HCT116 (cell line): ENCODE measurements at regions not wholly inside any gene's neighbourhood (a gene's known extent, or its start where the extent isn't known, plus 50 kb on each side); places are given as distances from the start of the nearest gene placed in this dataset.

Experiments used
- ATAC-seq: fragments of 200-7000 bp; cut with Tn5 transposase; 2 replicates; pipeline ENCODE4 v1.9.1; 2020; ENCODE audit warnings: mild to moderate bottlenecking, moderate library complexity
- BruUV-seq: library from RNA; stranded (reverse); fragments of 400-500 nt; replicated peaks from 2 replicates; lab custom pipeline; 2021; lab: Mats Ljungman, UMichigan
- CTCF ChIA-PET: fragments of 300-600 bp; sonication (Branson Sonifier 250); formaldehyde crosslinking; loops from one replicate; lab custom pipeline; 2021; ENCODE audit warnings: antibody characterized with exemption; lab: Charles Lee
- POLR2A ChIA-PET: fragments of 300-600, 350-600 bp; sonication (Branson Sonifier 250); formaldehyde crosslinking; loops from one replicate; lab custom pipeline; 2021; ENCODE audit warnings: antibody characterized with exemption; lab: Charles Lee
- RAD21 ChIA-PET, 2 experiments: fragments of 300-600 bp; sonication (Branson Sonifier 250); formaldehyde crosslinking; loops; one replicate each; lab custom pipeline; 2023; ENCODE audit warnings: low total read pairs in 2 of 2; ENCODE audit not compliant: uncharacterized antibody in 2 of 2, unreplicated experiment in 2 of 2, low non-redundant PET in 1 of 2; lab: Charles Lee
- DNase-seq: peaks from one replicate; pipeline ENCODE4 v3.0.0-alpha.2; 2010; ENCODE audit warnings: low read depth, low spot score
- H2AFZ ChIP-seq: fragments of 200-600 bp; shearing (Covaris generic), sonication (generic); 2 replicates; pipeline ENCODE4 v1.6.1; 2017; ENCODE audit warnings: low read depth, mixed run types, mixed read lengths, antibody characterized with exemption, low read length; ENCODE audit not compliant: poor library complexity, severe bottlenecking
- H3K27ac ChIP-seq: 2 replicates; pipeline ENCODE4 v1.5.1; 2012; ENCODE audit warnings: low read depth, low read length
- H3K27me3 ChIP-seq: fragments of 200-600 bp; sonication (generic); 2 replicates; pipeline ENCODE4 v1.6.1; 2016; ENCODE audit warnings: mixed run types, low read length, mixed read lengths; ENCODE audit not compliant: insufficient read depth
- H3K36me3 ChIP-seq, 2 experiments: fragments of 200-500 bp in 1 of 2; fragments of 200-600 bp in 1 of 2; sonication (Bioruptor generic) in 1 of 2; sonication (generic) in 1 of 2; 2 replicates each; pipeline versions ENCODE4 v1.5.1 to v1.6.1; 2014 to 2016; ENCODE audit warnings: low read length in 2 of 2, inconsistent platforms in 1 of 2, mixed read lengths in 1 of 2, mixed run types in 1 of 2; ENCODE audit not compliant: insufficient read depth in 2 of 2, control insufficient read depth in 1 of 2
- H3K4me1 ChIP-seq, 2 experiments: fragments of 200-600 bp in 1 of 2; sonication (generic) in 1 of 2; 2 replicates each; pipeline versions ENCODE4 v1.5.1 to v1.6.1; 2012 to 2017; ENCODE audit warnings: low read length in 2 of 2, inconsistent platforms in 1 of 2, mild to moderate bottlenecking in 1 of 2, mixed read lengths in 1 of 2, mixed run types in 1 of 2, moderate library complexity in 1 of 2; ENCODE audit not compliant: insufficient read depth in 2 of 2, control insufficient read depth in 1 of 2
- H3K4me2 ChIP-seq: fragments of 200-600 bp; sonication (generic); 2 replicates; pipeline ENCODE4 v1.6.1; 2017; ENCODE audit warnings: mixed run types, low read length, mixed read lengths
- H3K4me3 ChIP-seq, 2 experiments: fragments of 200-600 bp in 1 of 2; sonication (generic) in 1 of 2; replicated peaks in 1 of 2; 2 replicates each; pipeline ENCODE4 v1.5.1; 2011 to 2016; ENCODE audit warnings: low read length in 2 of 2, control low read depth in 1 of 2, low read depth in 1 of 2, mild to moderate bottlenecking in 1 of 2, mixed read lengths in 1 of 2, mixed run types in 1 of 2
- H3K79me2 ChIP-seq: fragments of 200-600 bp; sonication (generic); 2 replicates; pipeline ENCODE4 v1.6.1; 2017; ENCODE audit warnings: mild to moderate bottlenecking, mixed run types, low read length, moderate library complexity, mixed read lengths; ENCODE audit not compliant: insufficient read depth
- H3K9ac ChIP-seq: fragments of 200-600 bp; sonication (generic); 2 replicates; pipeline ENCODE4 v1.6.1; 2016; ENCODE audit warnings: low read length, mixed read lengths
- H3K9me2 ChIP-seq: fragments of 200-600 bp; sonication (generic), shearing (Covaris generic); 2 replicates; pipeline ENCODE4 v1.6.1; 2017; ENCODE audit warnings: mixed run types, mild to moderate bottlenecking, moderate library complexity; ENCODE audit not compliant: insufficient read depth
- H3K9me3 ChIP-seq, 2 experiments: fragments of 200-500 bp in 1 of 2; fragments of 200-600 bp in 1 of 2; sonication (Bioruptor generic) in 1 of 2; sonication (generic) in 1 of 2; 2 replicates each; pipeline ENCODE4 v1.6.1; 2014 to 2017; ENCODE audit warnings: low read length in 2 of 2, mixed read lengths in 2 of 2, inconsistent platforms in 1 of 2, low read depth in 1 of 2, mild to moderate bottlenecking in 1 of 2, mixed run types in 1 of 2, moderate library complexity in 1 of 2; ENCODE audit not compliant: control insufficient read depth in 1 of 2, insufficient read depth in 1 of 2
- H4K20me1 ChIP-seq: fragments of 200-600 bp; sonication (generic), shearing (Covaris generic); 2 replicates; pipeline ENCODE4 v1.6.1; 2017; ENCODE audit warnings: mixed run types, mild to moderate bottlenecking, moderate library complexity; ENCODE audit not compliant: insufficient read depth
- CBX3 ChIP-seq: IDR thresholded peaks from 2 replicates; pipeline ENCODE4 v1.6.1; 2012; ENCODE audit warnings: low read depth
- CTCF ChIP-seq, 3 experiments: fragments of 200-600 bp in 1 of 3; sonication (generic) in 1 of 3; IDR thresholded peaks in 2 of 3; conservative IDR thresholded peaks in 1 of 3; 2 replicates each; pipeline ENCODE4 v1.5.1; 2012 to 2017; ENCODE audit warnings: low read depth in 2 of 3, low read length in 2 of 3, antibody characterized with exemption in 1 of 3, borderline replicate concordance in 1 of 3, control low read depth in 1 of 3, mild to moderate bottlenecking in 1 of 3, mixed read lengths in 1 of 3, mixed run types in 1 of 3, moderate library complexity in 1 of 3; ENCODE audit not compliant: insufficient read depth in 1 of 3
- ELF1 ChIP-seq: IDR thresholded peaks from 2 replicates; pipeline ENCODE4 v1.6.1; 2012; ENCODE audit warnings: low read depth, borderline replicate concordance
- EZH2 ChIP-seq: fragments of 200-600 bp; sonication (generic); IDR thresholded peaks from 2 replicates; pipeline ENCODE4 v1.6.1; 2017; ENCODE audit warnings: antibody characterized with exemption, mixed run types
- EZH2phosphoT487 ChIP-seq: fragments of 200-600 bp; IDR thresholded peaks from 2 replicates; pipeline ENCODE4 v1.6.1; 2018; ENCODE audit warnings: antibody characterized with exemption, borderline replicate concordance
- FOSL1 ChIP-seq: IDR thresholded peaks from 2 replicates; pipeline ENCODE4 v1.6.1; 2012; ENCODE audit warnings: low read depth
- JUND ChIP-seq: IDR thresholded peaks from 2 replicates; pipeline ENCODE4 v1.6.1; 2012
- MAX ChIP-seq: IDR thresholded peaks from 2 replicates; pipeline ENCODE4 v1.6.1; 2012
- POLR2A ChIP-seq: IDR thresholded peaks from 2 replicates; pipeline ENCODE4 v1.7.0; 2011; ENCODE audit warnings: borderline replicate concordance; ENCODE audit not compliant: insufficient read depth, insufficient read length; ENCODE audit errors: extremely low read depth
- REST ChIP-seq: IDR thresholded peaks from 2 replicates; pipeline ENCODE4 v1.6.1; 2012; ENCODE audit warnings: low read depth
- SIN3A ChIP-seq: IDR thresholded peaks from 2 replicates; pipeline ENCODE4 v1.6.1; 2012; ENCODE audit warnings: low read depth
- SP1 ChIP-seq: IDR thresholded peaks from 2 replicates; pipeline ENCODE4 v1.6.1; 2012; ENCODE audit warnings: low read depth
- YY1 ChIP-seq: IDR thresholded peaks from 2 replicates; pipeline ENCODE4 v1.6.1; 2011; ENCODE audit warnings: low read length, low read depth, moderate library complexity, mild to moderate bottlenecking; ENCODE audit not compliant: insufficient replicate concordance; ENCODE audit errors: extremely low read depth
- ZBTB33 ChIP-seq: IDR thresholded peaks from 2 replicates; pipeline ENCODE4 v1.6.1; 2011; ENCODE audit warnings: mild to moderate bottlenecking, low read length, moderate library complexity; ENCODE audit not compliant: insufficient replicate concordance; ENCODE audit errors: extremely low read depth
- ZFX ChIP-seq: fragments of 450-650 bp; IDR thresholded peaks from 2 replicates; pipeline ENCODE4 v1.6.1; 2017
- intact Hi-C: fragments of 100-400 bp; cut with micrococcal nuclease; formaldehyde crosslinking; loops from 2 replicates; pipeline ENCODE4 v1.10.0; 2022
- TF ChIP-seq, protein P1 (sequence below): IDR thresholded peaks from 2 replicates; pipeline ENCODE4 v1.6.1; 2012

DNA sequence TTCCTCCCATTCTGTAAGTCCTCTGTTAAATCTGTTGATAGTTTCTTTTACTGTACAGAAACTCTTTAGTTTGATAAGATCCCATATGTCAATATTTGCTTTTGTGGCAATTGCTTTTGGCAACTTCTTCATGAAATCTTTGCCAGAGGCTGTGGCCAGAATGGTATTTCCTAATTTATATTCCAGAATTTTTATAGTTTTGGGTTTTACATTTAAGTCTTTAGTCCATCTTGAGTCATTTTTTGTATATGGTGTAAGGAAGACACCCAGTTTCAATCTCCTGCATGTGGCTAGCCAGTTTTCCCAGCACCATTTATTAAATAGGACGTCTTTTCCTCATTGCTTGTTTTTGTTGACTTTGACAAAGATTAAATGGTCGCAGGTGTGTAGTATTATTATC, 372.4 kb upstream of the CADM2 start:
- Histone ChIP-seq H3K9me2 (no peaks in the 10 kb centered on the region), H3K36me3 (no peaks in the 10 kb centered on the region), H3K9me3 (peaks cover 0 to 18% of the 10 kb centered on the region in 2 experiments; a peak in 1 of 4 replicates), H3K9ac (no peak overlapping the region), H3K27me3 (no peaks in the 10 kb centered on the region), H3K27ac (no peak overlapping the region), H3K4me1 (no peaks in the 10 kb centered on the region), H3K79me2 (no peaks in the 10 kb centered on the region), H4K20me1 (no peaks in the 10 kb centered on the region), H3K4me3 (no peak overlapping the region), H2AFZ (no peak overlapping the region), H3K4me2 (no peak overlapping the region)
- no peak for DNase-seq
- RAD21 ChIA-PET: no interaction called here
- CTCF ChIA-PET: no interaction called here
- no TSS peak for BruUV-seq
- no peak for ATAC-seq
- POLR2A ChIA-PET: no interaction called here
- TF ChIP-seq JUND (no peak), MAX (no peak), EZH2 (no peak), EZH2phosphoT487 (no peak), POLR2A (no peak), ELF1 (no peak), FOSL1 (no peak), SIN3A (no peak), ZBTB33 (no peak), YY1 (no peak), SP1 (no peak), ZFX (no peak), CTCF (IDR thresholded peaks at IDR 0.05 in 2 of 3, conservative IDR thresholded peaks at IDR 0.05 in 1 of 3; ENCODE audit: borderline replicate concordance in 1 of 3, insufficient read depth in 1 of 3, low read depth in 2 of 3, low read length in 2 of 3) (no peak), REST (no peak), CBX3 (no peak)
- TF ChIP-seq, protein P1, sequence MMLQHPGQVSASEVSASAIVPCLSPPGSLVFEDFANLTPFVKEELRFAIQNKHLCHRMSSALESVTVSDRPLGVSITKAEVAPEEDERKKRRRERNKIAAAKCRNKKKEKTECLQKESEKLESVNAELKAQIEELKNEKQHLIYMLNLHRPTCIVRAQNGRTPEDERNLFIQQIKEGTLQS: no peak
- intact Hi-C loops: no loop called here
